Fibroblast of lung (primary cell): ENCODE measurements at regions not wholly inside any gene's neighbourhood (a gene's known extent, or its start where the extent isn't known, plus 50 kb on each side); places are given as distances from the start of the nearest gene placed in this dataset.

ENCODE experiments used
- EZH2 ChIP-seq: IDR thresholded peaks from 2 replicates; pipeline ENCODE4 v1.5.1; 2012; ENCODE audit warnings: low read length, control low read depth, mild to moderate bottlenecking; ENCODE audit errors: missing control alignments
- TF ChIP-seq, protein P1 (sequence below), 2 donors: IDR thresholded peaks in 1 of 2; conservative IDR thresholded peaks in 1 of 2; 1 replicate in 1 of 2; 2 replicates in 1 of 2; pipeline ENCODE4 v1.5.1; 2011 to 2012; ENCODE audit warnings: low read length in 2 of 2, control low read depth in 1 of 2, inconsistent platforms in 1 of 2, low read depth in 1 of 2, mild to moderate bottlenecking in 1 of 2

- TF ChIP-seq, protein P1, sequence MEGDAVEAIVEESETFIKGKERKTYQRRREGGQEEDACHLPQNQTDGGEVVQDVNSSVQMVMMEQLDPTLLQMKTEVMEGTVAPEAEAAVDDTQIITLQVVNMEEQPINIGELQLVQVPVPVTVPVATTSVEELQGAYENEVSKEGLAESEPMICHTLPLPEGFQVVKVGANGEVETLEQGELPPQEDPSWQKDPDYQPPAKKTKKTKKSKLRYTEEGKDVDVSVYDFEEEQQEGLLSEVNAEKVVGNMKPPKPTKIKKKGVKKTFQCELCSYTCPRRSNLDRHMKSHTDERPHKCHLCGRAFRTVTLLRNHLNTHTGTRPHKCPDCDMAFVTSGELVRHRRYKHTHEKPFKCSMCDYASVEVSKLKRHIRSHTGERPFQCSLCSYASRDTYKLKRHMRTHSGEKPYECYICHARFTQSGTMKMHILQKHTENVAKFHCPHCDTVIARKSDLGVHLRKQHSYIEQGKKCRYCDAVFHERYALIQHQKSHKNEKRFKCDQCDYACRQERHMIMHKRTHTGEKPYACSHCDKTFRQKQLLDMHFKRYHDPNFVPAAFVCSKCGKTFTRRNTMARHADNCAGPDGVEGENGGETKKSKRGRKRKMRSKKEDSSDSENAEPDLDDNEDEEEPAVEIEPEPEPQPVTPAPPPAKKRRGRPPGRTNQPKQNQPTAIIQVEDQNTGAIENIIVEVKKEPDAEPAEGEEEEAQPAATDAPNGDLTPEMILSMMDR (conservative IDR thresholded peaks at IDR 0.05 in 1 of 2, IDR thresholded peaks at IDR 0.05 in 1 of 2; ENCODE audit: low read depth in 1 of 2, low read length in 2 of 2): no peak
- no peak for TF ChIP-seq EZH2
These were observed 499.4 kb upstream of the ARGLU1 start for GRCh38 chr13:107067381-107067780.
